SJSA1 (cell line): ENCODE measurements at regions not wholly inside any gene's neighbourhood (a gene's known extent, or its start where the extent isn't known, plus 50 kb on each side); places are given as distances from the start of the nearest gene placed in this dataset.

Experiments used
- DNase-seq, 2 experiments: peaks; one replicate each; pipeline ENCODE4 v3.0.0-alpha.2; 2015 to 2020; ENCODE audit warnings: low spot score in 2 of 2, low read depth in 1 of 2
- H3K27ac ChIP-seq: fragments of 250-450 bp; sonication (Bioruptor Pico); 2 replicates; pipeline ENCODE4 v1.5.1; 2020; ENCODE audit warnings: mild to moderate bottlenecking, moderate library complexity
- H3K27me3 ChIP-seq: fragments of 250-450 bp; sonication (Bioruptor Pico); replicated peaks from 2 replicates; pipeline ENCODE4 v1.5.1; 2020; ENCODE audit warnings: mild to moderate bottlenecking, moderate library complexity
- H3K36me3 ChIP-seq: fragments of 250-450 bp; sonication (Bioruptor Pico); 2 replicates; pipeline ENCODE4 v1.5.1; 2020; ENCODE audit warnings: mild to moderate bottlenecking
- H3K4me1 ChIP-seq: fragments of 250-450 bp; sonication (Bioruptor Pico); replicated peaks from 2 replicates; pipeline ENCODE4 v1.6.1; 2021; ENCODE audit warnings: mild to moderate bottlenecking
- H3K4me3 ChIP-seq: fragments of 250-450 bp; sonication (Bioruptor Pico); 2 replicates; pipeline ENCODE4 v1.5.1; 2020; ENCODE audit warnings: mild to moderate bottlenecking
- H3K9me3 ChIP-seq: fragments of 250-450 bp; sonication (Bioruptor Pico); replicated peaks from 2 replicates; pipeline ENCODE4 v1.5.1; 2020; ENCODE audit warnings: mild to moderate bottlenecking

DNA sequence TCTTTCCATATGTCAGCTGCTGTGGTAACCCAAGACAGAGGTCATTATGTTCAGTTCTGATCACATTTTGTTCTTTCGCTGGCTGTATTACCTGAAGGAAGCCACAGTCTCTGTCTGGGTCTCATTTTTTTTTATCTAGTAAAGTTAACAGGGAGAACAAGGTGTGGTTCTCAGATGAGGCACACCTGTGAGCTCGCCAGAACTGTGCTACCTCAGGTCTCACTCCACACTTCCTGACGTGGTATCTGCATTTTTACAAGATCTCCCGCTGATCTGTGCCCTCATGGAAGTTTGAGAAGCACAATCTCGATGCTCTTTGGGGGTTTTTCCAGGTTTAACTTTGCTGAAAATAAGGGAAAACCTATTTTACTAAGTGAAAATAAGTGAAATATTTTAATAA, 169.5 kb upstream of the CENPW start:
- Histone ChIP-seq H3K4me1 (no peaks in the 10 kb centered on the region), H3K27ac (no peak overlapping the region), H3K9me3 (no peaks in the 10 kb centered on the region), H3K27me3 (0 out of 2 replicates have a peak, but pooled peaks cover 3% of the 10 kb centered on the region), H3K4me3 (no peak overlapping the region), H3K36me3 (no peaks in the 10 kb centered on the region)
- DNase-seq: no peak

DNA sequence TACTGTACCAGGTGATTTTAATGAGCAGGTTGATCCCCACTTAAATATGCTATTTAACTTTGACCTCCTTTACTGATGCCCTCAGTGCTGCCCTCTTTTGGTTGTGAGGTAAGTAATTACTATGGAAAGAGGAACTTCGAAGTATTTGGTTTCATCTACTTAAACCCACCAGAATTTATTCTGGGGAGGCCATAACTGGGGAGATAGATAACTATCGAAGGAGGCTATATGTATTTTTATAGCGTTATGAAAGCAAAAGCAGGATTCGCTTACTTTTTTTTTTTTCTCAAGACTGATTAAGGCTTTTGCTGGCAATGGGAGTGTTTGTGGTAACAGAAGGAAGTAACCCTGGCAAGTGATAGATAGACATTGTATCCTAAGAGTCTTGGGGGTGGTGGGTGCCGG, 168.9 kb upstream of the CENPW start:
- Histone ChIP-seq H3K27me3 (peaks cover 3% of the 10 kb centered on the region; the same call in 1 of the 2 replicates), H3K9me3 (no peaks in the 10 kb centered on the region), H3K27ac (no peak overlapping the region), H3K36me3 (no peaks in the 10 kb centered on the region), H3K4me1 (no peaks in the 10 kb centered on the region), H3K4me3 (no peak overlapping the region)
- DNase-seq: peak in 1 of 2 experiments; percentile 19

GRCh38 chr6:126172131-126172530, 167.8 kb upstream of the CENPW start:
- Histone ChIP-seq H3K27ac (no peak overlapping the region), H3K27me3 (peaks cover 3% of the 10 kb centered on the region; the same call in 1 of the 2 replicates), H3K4me1 (no peaks in the 10 kb centered on the region), H3K4me3 (no peak overlapping the region), H3K36me3 (no peaks in the 10 kb centered on the region), H3K9me3 (no peaks in the 10 kb centered on the region)
- no peak for DNase-seq

GRCh38 chr6:126173265-126173664, 166.7 kb upstream of the CENPW start:
- H3K36me3 ChIP-seq: no peaks in the 10 kb centered on the region
- no peak overlapping the region for H3K27ac ChIP-seq
- peaks cover 3% of the 10 kb centered on the region; the same call in 1 of the 2 replicates for H3K27me3 ChIP-seq
- H3K4me1 ChIP-seq: no peaks in the 10 kb centered on the region
- H3K4me3 ChIP-seq: no peak overlapping the region
- H3K9me3 ChIP-seq: no peaks in the 10 kb centered on the region
- no peak for DNase-seq

DNA sequence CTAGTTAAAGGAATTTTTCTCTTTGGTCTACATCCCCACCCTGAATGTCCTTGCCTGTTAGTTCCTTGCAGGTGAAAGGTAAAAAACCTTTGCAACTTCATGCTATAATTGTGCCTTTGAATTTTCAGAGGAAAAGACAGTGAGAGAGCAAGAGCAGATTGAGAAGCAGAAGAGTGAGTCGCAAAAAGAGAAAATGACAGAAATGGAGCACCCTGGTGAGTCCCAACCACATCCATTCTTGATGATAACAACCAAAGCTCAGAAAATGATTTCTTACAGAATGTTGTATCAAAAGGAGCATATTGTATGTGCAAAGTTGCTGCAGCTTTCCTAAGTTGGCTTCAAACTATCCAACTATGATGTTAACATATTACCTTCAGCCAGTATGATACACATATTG, 165.2 kb upstream of the CENPW start:
- no peak for DNase-seq
- peaks cover 3% of the 10 kb centered on the region; the same call in 1 of the 2 replicates for H3K27me3 ChIP-seq
- no peaks in the 10 kb centered on the region for H3K9me3 ChIP-seq
- H3K4me1 ChIP-seq: no peaks in the 10 kb centered on the region
- H3K4me3 ChIP-seq: no peak overlapping the region
- no peaks in the 10 kb centered on the region for H3K36me3 ChIP-seq
- no peak overlapping the region for H3K27ac ChIP-seq

DNA sequence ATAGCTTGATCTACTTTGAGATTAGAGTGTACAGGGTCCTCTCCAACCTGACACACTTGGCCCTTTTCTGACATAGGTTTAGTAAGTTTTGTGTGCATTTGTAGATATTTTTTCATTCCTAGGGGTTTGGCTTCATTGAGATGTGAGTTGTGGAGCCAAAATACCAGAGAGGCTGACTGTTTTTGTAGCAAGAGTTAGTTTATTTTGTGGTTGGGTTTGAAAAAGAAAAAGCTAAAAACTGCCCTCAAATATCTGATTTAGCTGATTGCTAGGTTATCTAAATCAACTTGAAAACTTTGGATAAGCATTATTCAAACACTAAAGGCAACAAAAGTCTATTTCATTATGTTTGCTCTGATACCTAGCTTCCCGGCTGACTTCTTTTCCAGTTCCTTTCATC, 164.7 kb upstream of the CENPW start:
- no peak for DNase-seq
- Histone ChIP-seq H3K27ac (no peak overlapping the region), H3K36me3 (no peaks in the 10 kb centered on the region)

DNA sequence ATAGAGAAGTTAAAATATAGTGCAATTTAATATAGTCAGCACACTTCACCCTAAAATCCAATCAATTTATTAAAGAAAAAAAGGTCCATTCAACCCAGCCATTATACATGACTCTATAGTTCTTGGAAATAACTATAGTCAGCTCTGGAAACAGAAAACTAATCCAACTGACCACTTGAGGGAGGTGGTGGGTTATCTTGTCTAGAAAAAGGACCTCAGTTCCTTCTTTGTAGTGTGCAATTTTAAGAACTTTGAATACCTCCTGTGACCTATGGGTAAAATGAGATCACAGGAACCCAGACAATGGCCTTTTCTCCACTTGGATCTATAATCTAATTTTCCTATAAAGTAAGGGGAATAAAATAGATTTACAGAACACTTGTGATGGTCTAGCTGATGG, 163.6 kb upstream of the CENPW start:
- H3K9me3 ChIP-seq: no peaks in the 10 kb centered on the region
- no peak overlapping the region for H3K4me3 ChIP-seq
- H3K27me3 ChIP-seq: peaks cover 3% of the 10 kb centered on the region; the same call in 1 of the 2 replicates
- H3K27ac ChIP-seq: no peak overlapping the region
- 0 out of 2 replicates have a peak, but pooled peaks cover 3% of the 10 kb centered on the region for H3K4me1 ChIP-seq
- no peaks in the 10 kb centered on the region for H3K36me3 ChIP-seq
- no peak for DNase-seq

More for the DNA sequence above, 164.7 kb upstream of the CENPW start:
- Histone ChIP-seq H3K4me1 (no peaks in the 10 kb centered on the region), H3K27me3 (peaks cover 3% of the 10 kb centered on the region; the same call in 1 of the 2 replicates), H3K9me3 (no peaks in the 10 kb centered on the region), H3K4me3 (no peak overlapping the region)

- Histone ChIP-seq H3K4me3 (no peak overlapping the region), H3K27ac (no peak overlapping the region), H3K36me3 (no peaks in the 10 kb centered on the region), H3K4me1 (0 out of 2 replicates have a peak, but pooled peaks cover 3% of the 10 kb centered on the region), H3K9me3 (no peaks in the 10 kb centered on the region), H3K27me3 (no peaks in the 10 kb centered on the region; the same call in 1 of the 2 replicates)
- DNase-seq: peak; percentile 31 to 45
These were observed 159.3 kb upstream of the CENPW start for GRCh38 chr6:126180585-126180984.

DNA sequence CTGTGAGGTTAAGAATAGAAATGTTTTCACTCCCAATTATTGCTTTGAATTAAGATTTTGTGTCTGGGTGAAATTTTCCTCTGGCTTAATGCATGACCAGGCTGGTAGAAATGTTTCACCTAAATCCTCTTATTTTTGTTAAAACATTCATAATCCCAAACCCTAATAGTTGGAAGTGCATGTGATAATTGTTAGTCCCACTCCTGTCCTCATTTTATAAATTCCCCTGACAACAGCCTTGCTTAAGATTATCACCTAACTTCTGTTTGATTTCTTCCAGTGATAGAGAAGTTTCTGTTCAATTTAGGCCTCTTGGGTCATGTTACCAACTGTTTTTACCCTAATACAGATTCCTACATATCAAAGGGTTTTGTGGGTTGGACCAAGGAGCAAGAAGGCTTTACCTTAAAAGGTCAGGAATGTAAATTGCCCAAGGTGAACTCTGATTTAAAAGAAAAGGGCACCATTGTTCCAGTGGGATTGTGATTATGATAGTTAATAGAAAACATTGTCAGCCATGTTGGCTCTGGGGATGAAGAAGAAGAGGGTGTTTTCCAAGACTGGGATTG, 158.7 kb upstream of the CENPW start:
- H3K27me3 ChIP-seq: no peaks in the 10 kb centered on the region; the same call in 1 of the 2 replicates
- no peaks in the 10 kb centered on the region for H3K9me3 ChIP-seq
- DNase-seq: no peak
- H3K36me3 ChIP-seq: no peaks in the 10 kb centered on the region
- H3K4me3 ChIP-seq: no peak overlapping the region
- H3K4me1 ChIP-seq: 0 out of 2 replicates have a peak, but pooled peaks cover 3% of the 10 kb centered on the region
- H3K27ac ChIP-seq: no peak overlapping the region

DNA sequence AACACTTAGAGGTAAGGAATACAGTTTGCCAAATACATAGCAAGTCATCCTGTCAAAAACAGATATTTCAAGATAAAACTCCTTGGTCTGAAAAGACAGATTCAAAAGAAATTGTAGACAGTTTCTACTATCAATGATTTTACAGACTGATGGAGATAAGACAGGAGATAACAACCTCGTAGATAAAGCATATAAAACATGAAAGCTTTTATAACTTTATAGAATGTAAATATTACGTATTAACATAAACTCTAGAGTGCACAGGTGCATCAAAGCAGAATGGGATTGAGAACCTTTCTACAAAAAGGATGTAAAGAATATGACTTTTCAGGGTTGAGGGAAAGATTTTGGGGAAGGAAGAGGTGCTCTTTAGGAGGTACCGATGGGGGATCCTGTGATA, 158.0 kb upstream of the CENPW start:
- no peak for DNase-seq
- no peaks in the 10 kb centered on the region for H3K9me3 ChIP-seq
- 0 out of 2 replicates have a peak, but pooled peaks cover 3% of the 10 kb centered on the region for H3K4me1 ChIP-seq
- no peaks in the 10 kb centered on the region for H3K27me3 ChIP-seq
- no peak overlapping the region for H3K4me3 ChIP-seq
- no peaks in the 10 kb centered on the region for H3K36me3 ChIP-seq
- H3K27ac ChIP-seq: no peak overlapping the region

GRCh38 chr6:126182650-126183311, 157.1 kb upstream of the CENPW start:
- 0 out of 2 replicates have a peak, but pooled peaks cover 3% of the 10 kb centered on the region for H3K4me1 ChIP-seq
- no peak for DNase-seq
- H3K4me3 ChIP-seq: no peak overlapping the region
- no peaks in the 10 kb centered on the region for H3K27me3 ChIP-seq
- no peaks in the 10 kb centered on the region for H3K36me3 ChIP-seq
- no peak overlapping the region for H3K27ac ChIP-seq
- H3K9me3 ChIP-seq: no peaks in the 10 kb centered on the region

GRCh38 chr6:126185774-126186173, 154.1 kb upstream of the CENPW start:
- Histone ChIP-seq H3K4me1 (no peaks in the 10 kb centered on the region), H3K27ac (no peak overlapping the region), H3K4me3 (no peak overlapping the region), H3K9me3 (no peaks in the 10 kb centered on the region), H3K36me3 (no peaks in the 10 kb centered on the region), H3K27me3 (no peaks in the 10 kb centered on the region)
- no peak for DNase-seq

- Histone ChIP-seq H3K9me3 (no peaks in the 10 kb centered on the region), H3K4me3 (no peak overlapping the region), H3K36me3 (no peaks in the 10 kb centered on the region), H3K27ac (no peak overlapping the region), H3K4me1 (no peaks in the 10 kb centered on the region), H3K27me3 (no peaks in the 10 kb centered on the region)
- no peak for DNase-seq
These were observed 151.5 kb upstream of the CENPW start for GRCh38 chr6:126188279-126188909.

GRCh38 chr6:126195625-126196236, 144.2 kb upstream of the CENPW start:
- H3K4me1 ChIP-seq: no peaks in the 10 kb centered on the region
- no peak overlapping the region for H3K27ac ChIP-seq
- no peaks in the 10 kb centered on the region; the same call in 1 of the 2 replicates for H3K27me3 ChIP-seq
- no peak overlapping the region for H3K4me3 ChIP-seq
- H3K36me3 ChIP-seq: no peaks in the 10 kb centered on the region
- H3K9me3 ChIP-seq: no peaks in the 10 kb centered on the region
- DNase-seq: no peak
